ENCODE measurements at regions not wholly inside any gene's neighbourhood (a gene's known extent, or its start where the extent isn't known, plus 50 kb on each side); places are given as distances from the start of the nearest gene placed in this dataset.

- no peaks in the 10 kb centered on the region for H3K79me2 ChIP-seq (ENCODE audit: insufficient read depth, low read length)
- no peak overlapping the region for H3K4me2 ChIP-seq (ENCODE audit: low read depth, low read length, poor library complexity, severe bottlenecking)
- no peaks in the 10 kb centered on the region for H3K4me1 ChIP-seq (ENCODE audit: insufficient read depth, low read length, poor library complexity, severe bottlenecking)
- no peak overlapping the region for H3K9ac ChIP-seq (ENCODE audit: low read depth, low read length, poor library complexity, severe bottlenecking)
- H3K27me3 ChIP-seq (ENCODE audit: insufficient read depth, low read length, poor library complexity, severe bottlenecking) = no peaks in the 10 kb centered on the region
- no peaks in the 10 kb centered on the region for H3F3A ChIP-seq (ENCODE audit: low read depth)
- H3K4me3 ChIP-seq (ENCODE audit: low read length, poor library complexity, severe bottlenecking) = no peak overlapping the region
- no peaks in the 10 kb centered on the region for H3K9me2 ChIP-seq (replicated peaks; ENCODE audit: low read depth, low read length)
- no peak overlapping the region for H2AFZ ChIP-seq (ENCODE audit: low read length)
- TF ChIP-seq EZH2phosphoT487 (IDR thresholded peaks at IDR 0.05; ENCODE audit: borderline replicate concordance) = no peak
- TF ChIP-seq CTCF (conservative IDR thresholded peaks at IDR 0.05; ENCODE audit: low read length) = no peak
- H3K9me3 ChIP-seq (ENCODE audit: insufficient read depth, low read depth, low read length) = no peaks in the 10 kb centered on the region
- H4K20me1 ChIP-seq (ENCODE audit: insufficient read depth, low read length, poor library complexity, severe bottlenecking) = no peaks in the 10 kb centered on the region
- H3K36me3 ChIP-seq (ENCODE audit: insufficient read depth, low read length) = no peaks in the 10 kb centered on the region
Measured at GRCh38 chr6:164751395-164751794, 558.0 kb downstream of the C6orf118 start.

GRCh38 chr6:164750128-164750527 lies 559.3 kb downstream of the C6orf118 start:
- Histone ChIP-seq H3K27me3 (ENCODE audit: insufficient read depth, low read length, poor library complexity, severe bottlenecking) (no peaks in the 10 kb centered on the region), H3K4me2 (ENCODE audit: low read depth, low read length, poor library complexity, severe bottlenecking) (no peak overlapping the region), H2AFZ (ENCODE audit: low read length) (no peak overlapping the region), H4K20me1 (ENCODE audit: insufficient read depth, low read length, poor library complexity, severe bottlenecking) (no peaks in the 10 kb centered on the region), H3K4me3 (ENCODE audit: low read length, poor library complexity, severe bottlenecking) (no peak overlapping the region), H3K9ac (ENCODE audit: low read depth, low read length, poor library complexity, severe bottlenecking) (no peak overlapping the region), H3K9me3 (ENCODE audit: insufficient read depth, low read depth, low read length) (no peaks in the 10 kb centered on the region), H3K9me2 (replicated peaks; ENCODE audit: low read depth, low read length) (no peaks in the 10 kb centered on the region), H3K36me3 (ENCODE audit: insufficient read depth, low read length) (no peaks in the 10 kb centered on the region), H3K79me2 (ENCODE audit: insufficient read depth, low read length) (no peaks in the 10 kb centered on the region), H3F3A (ENCODE audit: low read depth) (no peaks in the 10 kb centered on the region), H3K4me1 (ENCODE audit: insufficient read depth, low read length, poor library complexity, severe bottlenecking) (no peaks in the 10 kb centered on the region)
- no peak for TF ChIP-seq EZH2phosphoT487 (IDR thresholded peaks at IDR 0.05; ENCODE audit: borderline replicate concordance)
- TF ChIP-seq CTCF (conservative IDR thresholded peaks at IDR 0.05; ENCODE audit: low read length) = no peak

GRCh38 chr6:164749221-164750064 lies 560.0 kb downstream of the C6orf118 start:
- Histone ChIP-seq H3K9ac (ENCODE audit: low read depth, low read length, poor library complexity, severe bottlenecking) (no peak overlapping the region), H3K36me3 (ENCODE audit: insufficient read depth, low read length) (no peaks in the 10 kb centered on the region), H3K9me2 (replicated peaks; ENCODE audit: low read depth, low read length) (no peaks in the 10 kb centered on the region), H3K4me3 (ENCODE audit: low read length, poor library complexity, severe bottlenecking) (no peak overlapping the region), H2AFZ (ENCODE audit: low read length) (no peak overlapping the region), H3K9me3 (ENCODE audit: insufficient read depth, low read depth, low read length) (no peaks in the 10 kb centered on the region), H3K4me2 (ENCODE audit: low read depth, low read length, poor library complexity, severe bottlenecking) (no peak overlapping the region), H3K4me1 (ENCODE audit: insufficient read depth, low read length, poor library complexity, severe bottlenecking) (no peaks in the 10 kb centered on the region), H4K20me1 (ENCODE audit: insufficient read depth, low read length, poor library complexity, severe bottlenecking) (no peaks in the 10 kb centered on the region), H3F3A (ENCODE audit: low read depth) (no peaks in the 10 kb centered on the region), H3K79me2 (ENCODE audit: insufficient read depth, low read length) (no peaks in the 10 kb centered on the region), H3K27me3 (ENCODE audit: insufficient read depth, low read length, poor library complexity, severe bottlenecking) (no peaks in the 10 kb centered on the region)
- TF ChIP-seq CTCF (conservative IDR thresholded peaks at IDR 0.05; ENCODE audit: low read length) (no peak), EZH2phosphoT487 (IDR thresholded peaks at IDR 0.05; ENCODE audit: borderline replicate concordance) (no peak)
